Panc1 (cell line): ENCODE measurements at regions not wholly inside any gene's neighbourhood (a gene's known extent, or its start where the extent isn't known, plus 50 kb on each side); places are given as distances from the start of the nearest gene placed in this dataset.

Source experiments
- ATAC-seq: fragments of 200-7000 bp; cut with Tn5 transposase; 2 replicates; pipeline ENCODE4 v1.9.1; 2020; ENCODE audit warnings: mild to moderate bottlenecking, moderate library complexity
- BruUV-seq: library from RNA; stranded (reverse); fragments of 400-500 nt; replicated peaks from 2 replicates; lab custom pipeline; 2021; lab: Mats Ljungman, UMichigan
- CTCF ChIA-PET: fragments of 300-600 bp; sonication (Branson Sonifier 250); formaldehyde crosslinking; loops from one replicate; lab custom pipeline; 2022; ENCODE audit warnings: antibody characterized with exemption; lab: Charles Lee
- POLR2A ChIA-PET: fragments of 300-600 bp; sonication (Branson Sonifier 250); formaldehyde crosslinking; loops from one replicate; lab custom pipeline; 2022; ENCODE audit warnings: antibody characterized with exemption; lab: Charles Lee
- DNase-seq: peaks from one replicate; pipeline ENCODE4 v3.0.0-alpha.2; 2010; ENCODE audit warnings: low read depth, low spot score
- H3K27ac ChIP-seq: 2 replicates; pipeline ENCODE4 v1.5.1; 2011; ENCODE audit warnings: mild to moderate bottlenecking, low read length, inconsistent platforms
- H3K27me3 ChIP-seq: fragments of 200-500 bp; sonication (Bioruptor generic); 2 replicates; pipeline ENCODE4 v1.6.0; 2014; ENCODE audit warnings: low read length, inconsistent platforms; ENCODE audit not compliant: control insufficient read depth, insufficient read depth
- H3K36me3 ChIP-seq: fragments of 200-500 bp; sonication (Bioruptor generic); 2 replicates; pipeline ENCODE4 v1.5.1; 2014; ENCODE audit warnings: inconsistent platforms, mild to moderate bottlenecking, low read length, moderate library complexity; ENCODE audit not compliant: control insufficient read depth, insufficient read depth
- H3K4me1 ChIP-seq: 2 replicates; pipeline ENCODE4 v1.5.1; 2011; ENCODE audit warnings: inconsistent platforms, mild to moderate bottlenecking, low read length, moderate library complexity; ENCODE audit not compliant: control insufficient read depth, insufficient read depth
- H3K4me3 ChIP-seq, 2 experiments: 2 replicates each; pipeline ENCODE4 v1.5.1; 2011 to 2012; ENCODE audit warnings: low read depth in 2 of 2, low read length in 2 of 2, mild to moderate bottlenecking in 2 of 2, inconsistent platforms in 1 of 2, moderate library complexity in 1 of 2
- H3K9me3 ChIP-seq: fragments of 200-500 bp; sonication (Bioruptor generic); 2 replicates; pipeline ENCODE4 v1.5.1; 2014; ENCODE audit warnings: low read depth, mild to moderate bottlenecking, inconsistent platforms, low read length, moderate library complexity; ENCODE audit not compliant: control insufficient read depth, insufficient read depth
- POLR2AphosphoS5 ChIP-seq: IDR thresholded peaks from 2 replicates; pipeline ENCODE4 v1.6.1; 2012; ENCODE audit warnings: mild to moderate bottlenecking, low read depth, low read length, moderate library complexity
- SIN3A ChIP-seq: IDR thresholded peaks from 2 replicates; pipeline ENCODE4 v1.6.1; 2012; ENCODE audit warnings: low read depth, mild to moderate bottlenecking, low read length, moderate library complexity, borderline replicate concordance; ENCODE audit not compliant: insufficient read depth
- TCF7L2 ChIP-seq: IDR thresholded peaks from 2 replicates; pipeline ENCODE4 v1.6.1; 2011; ENCODE audit warnings: mild to moderate bottlenecking, low read depth, low read length, inconsistent platforms
- in situ Hi-C: cut with HindIII; loops from 2 replicates; pipeline ENCODE4 v1.10.0; 2016; ENCODE audit warnings: low sequenced_read_pairs, low pct_unique_long_range_greater_than_20kb
- intact Hi-C: fragments of 100-400 bp; cut with micrococcal nuclease; formaldehyde crosslinking; loops from one replicate; pipeline ENCODE4 v1.10.0; 2022; ENCODE audit not compliant: unreplicated experiment
- TF ChIP-seq, protein P1 (sequence below), 2 experiments: IDR thresholded peaks; 2 replicates each; pipeline ENCODE4 v1.6.1; 2011 to 2012; ENCODE audit warnings: low read depth in 2 of 2, control low read depth in 1 of 2, low read length in 1 of 2, mild to moderate bottlenecking in 1 of 2, moderate library complexity in 1 of 2; ENCODE audit not compliant: insufficient read depth in 1 of 2
- TF ChIP-seq, protein P2 (sequence below): fragments of 450-650 bp; IDR thresholded peaks from 2 replicates; pipeline ENCODE4 v1.5.1; 2017; ENCODE audit warnings: mild to moderate bottlenecking

DNA sequence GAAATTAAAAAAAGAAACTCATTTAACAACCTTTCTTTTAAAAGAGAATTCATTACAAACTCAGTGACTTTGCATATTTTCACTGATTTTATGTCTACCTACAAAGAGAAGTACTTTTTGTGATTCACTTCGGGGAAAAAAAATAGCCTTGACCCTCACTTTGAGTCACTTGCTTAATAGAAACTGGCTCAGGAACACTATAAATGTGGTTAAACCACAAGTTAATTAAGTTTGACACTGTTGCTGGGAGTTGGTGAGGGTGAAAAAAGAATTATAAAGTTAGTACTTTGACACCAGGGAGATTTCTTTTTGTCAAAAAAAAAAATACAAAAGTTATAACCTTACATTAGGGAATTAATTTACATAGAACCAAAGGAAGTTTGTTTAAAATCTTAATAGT, 810.9 kb downstream of the NR2F2 start:
- Histone ChIP-seq H3K36me3 (no peaks in the 10 kb centered on the region), H3K4me1 (no peaks in the 10 kb centered on the region), H3K27ac (no peak overlapping the region), H3K9me3 (no peaks in the 10 kb centered on the region), H3K4me3 (no peak overlapping the region), H3K27me3 (no peaks in the 10 kb centered on the region)
- TF ChIP-seq, protein P1, sequence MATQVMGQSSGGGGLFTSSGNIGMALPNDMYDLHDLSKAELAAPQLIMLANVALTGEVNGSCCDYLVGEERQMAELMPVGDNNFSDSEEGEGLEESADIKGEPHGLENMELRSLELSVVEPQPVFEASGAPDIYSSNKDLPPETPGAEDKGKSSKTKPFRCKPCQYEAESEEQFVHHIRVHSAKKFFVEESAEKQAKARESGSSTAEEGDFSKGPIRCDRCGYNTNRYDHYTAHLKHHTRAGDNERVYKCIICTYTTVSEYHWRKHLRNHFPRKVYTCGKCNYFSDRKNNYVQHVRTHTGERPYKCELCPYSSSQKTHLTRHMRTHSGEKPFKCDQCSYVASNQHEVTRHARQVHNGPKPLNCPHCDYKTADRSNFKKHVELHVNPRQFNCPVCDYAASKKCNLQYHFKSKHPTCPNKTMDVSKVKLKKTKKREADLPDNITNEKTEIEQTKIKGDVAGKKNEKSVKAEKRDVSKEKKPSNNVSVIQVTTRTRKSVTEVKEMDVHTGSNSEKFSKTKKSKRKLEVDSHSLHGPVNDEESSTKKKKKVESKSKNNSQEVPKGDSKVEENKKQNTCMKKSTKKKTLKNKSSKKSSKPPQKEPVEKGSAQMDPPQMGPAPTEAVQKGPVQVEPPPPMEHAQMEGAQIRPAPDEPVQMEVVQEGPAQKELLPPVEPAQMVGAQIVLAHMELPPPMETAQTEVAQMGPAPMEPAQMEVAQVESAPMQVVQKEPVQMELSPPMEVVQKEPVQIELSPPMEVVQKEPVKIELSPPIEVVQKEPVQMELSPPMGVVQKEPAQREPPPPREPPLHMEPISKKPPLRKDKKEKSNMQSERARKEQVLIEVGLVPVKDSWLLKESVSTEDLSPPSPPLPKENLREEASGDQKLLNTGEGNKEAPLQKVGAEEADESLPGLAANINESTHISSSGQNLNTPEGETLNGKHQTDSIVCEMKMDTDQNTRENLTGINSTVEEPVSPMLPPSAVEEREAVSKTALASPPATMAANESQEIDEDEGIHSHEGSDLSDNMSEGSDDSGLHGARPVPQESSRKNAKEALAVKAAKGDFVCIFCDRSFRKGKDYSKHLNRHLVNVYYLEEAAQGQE (IDR thresholded peaks at IDR 0.05; ENCODE audit: insufficient read depth in 1 of 2, low read depth in 2 of 2, low read length in 1 of 2): no peak
- TF ChIP-seq POLR2AphosphoS5 (no peak), TCF7L2 (no peak)
- no peak for DNase-seq
- ChIA-PET CTCF (no interaction called here), POLR2A (no interaction called here)
- intact Hi-C loops (no loop called here), in situ Hi-C loops (no loop called here)
- no TSS peak for BruUV-seq
- ATAC-seq: no peak

DNA sequence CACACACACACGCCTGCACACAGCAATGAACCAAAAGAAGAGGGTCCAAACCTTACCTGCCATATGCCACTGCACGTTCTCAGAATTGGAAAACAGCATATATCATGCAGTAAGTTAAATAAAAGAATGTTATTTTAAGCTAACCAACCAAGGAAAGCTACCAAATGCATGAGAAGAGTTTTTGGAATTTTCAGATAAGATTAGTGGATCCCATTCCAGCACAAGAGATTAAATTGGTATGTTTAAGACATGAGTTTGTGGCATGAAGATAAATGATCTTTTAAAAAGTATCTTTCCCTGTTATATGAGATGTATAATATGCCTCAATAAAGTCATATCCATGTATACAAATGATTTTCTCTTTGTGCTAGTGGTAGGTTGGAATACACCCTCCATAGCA, 811.4 kb downstream of the NR2F2 start:
- BruUV-seq: no TSS peak
- ATAC-seq: no peak
- CTCF ChIA-PET: no interaction called here

More for the DNA sequence above, 811.4 kb downstream of the NR2F2 start:
- POLR2A ChIA-PET: no interaction called here
- Histone ChIP-seq H3K9me3 (no peaks in the 10 kb centered on the region), H3K27me3 (no peaks in the 10 kb centered on the region), H3K27ac (no peak overlapping the region), H3K4me3 (no peak overlapping the region), H3K36me3 (no peaks in the 10 kb centered on the region), H3K4me1 (no peaks in the 10 kb centered on the region)
- in situ Hi-C loops: no loop called here
- no peak for TF ChIP-seq POLR2AphosphoS5
- TF ChIP-seq SIN3A: no peak
- TF ChIP-seq TCF7L2: no peak
- TF ChIP-seq, protein P2, sequence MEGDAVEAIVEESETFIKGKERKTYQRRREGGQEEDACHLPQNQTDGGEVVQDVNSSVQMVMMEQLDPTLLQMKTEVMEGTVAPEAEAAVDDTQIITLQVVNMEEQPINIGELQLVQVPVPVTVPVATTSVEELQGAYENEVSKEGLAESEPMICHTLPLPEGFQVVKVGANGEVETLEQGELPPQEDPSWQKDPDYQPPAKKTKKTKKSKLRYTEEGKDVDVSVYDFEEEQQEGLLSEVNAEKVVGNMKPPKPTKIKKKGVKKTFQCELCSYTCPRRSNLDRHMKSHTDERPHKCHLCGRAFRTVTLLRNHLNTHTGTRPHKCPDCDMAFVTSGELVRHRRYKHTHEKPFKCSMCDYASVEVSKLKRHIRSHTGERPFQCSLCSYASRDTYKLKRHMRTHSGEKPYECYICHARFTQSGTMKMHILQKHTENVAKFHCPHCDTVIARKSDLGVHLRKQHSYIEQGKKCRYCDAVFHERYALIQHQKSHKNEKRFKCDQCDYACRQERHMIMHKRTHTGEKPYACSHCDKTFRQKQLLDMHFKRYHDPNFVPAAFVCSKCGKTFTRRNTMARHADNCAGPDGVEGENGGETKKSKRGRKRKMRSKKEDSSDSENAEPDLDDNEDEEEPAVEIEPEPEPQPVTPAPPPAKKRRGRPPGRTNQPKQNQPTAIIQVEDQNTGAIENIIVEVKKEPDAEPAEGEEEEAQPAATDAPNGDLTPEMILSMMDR: no peak
- TF ChIP-seq, protein P1 (IDR thresholded peaks at IDR 0.05; ENCODE audit: insufficient read depth in 1 of 2, low read depth in 2 of 2, low read length in 1 of 2): no peak
- intact Hi-C loops: no loop called here
- DNase-seq: no peak
